A549 (cell line): ENCODE measurements at regions not wholly inside any gene's neighbourhood (a gene's known extent, or its start where the extent isn't known, plus 50 kb on each side); places are given as distances from the start of the nearest gene placed in this dataset.

Experiments
- ATAC-seq, 2 experiments: fragments of 200-7000 bp in 1 of 2; fragments of >200 bp in 1 of 2; cut with Nextera tagmentation in 1 of 2; cut with Tn5 transposase in 1 of 2; 3 replicates each; pipeline versions ENCODE4 v1.8.0 to v1.9.1; 2018 to 2020; ENCODE audit warnings: mild to moderate bottlenecking in 1 of 2, moderate library complexity in 1 of 2
- CTCF ChIA-PET: fragments of 300-600 bp; sonication (Branson Sonifier 250); formaldehyde crosslinking; extraction: SDS; loops from one replicate; lab custom pipeline; 2021; ENCODE audit warnings: antibody characterized with exemption, inconsistent platforms; lab: Yijun Ruan, JAX
- POLR2A ChIA-PET: fragments of 350-600 bp; formaldehyde crosslinking; extraction: SDS; loops from one replicate; lab custom pipeline; 2021; ENCODE audit warnings: antibody characterized with exemption, inconsistent platforms; lab: Yijun Ruan, JAX
- DNase-seq, 2 experiments: peaks; one replicate each; pipeline versions ENCODE4 v3.0.0 to v3.0.0-alpha.2; 2011 to 2016; ENCODE audit warnings: low read depth in 1 of 2, low spot score in 1 of 2
- FAIRE-seq: peaks from 2 replicates; lab custom pipeline; 2011; peaks lifted over from hg19 to GRCh38; lab: Jason Lieb, UNC
- H3K27ac ChIP-seq, 2 experiments: fragments of >200 bp; sonication (Bioruptor Twin); formaldehyde crosslinking; 3 replicates each; pipeline ENCODE4 v1.5.1; 2016 to 2017
- H3K4me1 ChIP-seq: fragments of >200 bp; sonication (Bioruptor Twin); formaldehyde crosslinking; 3 replicates; pipeline ENCODE4 v1.6.1; 2016
- H3K4me2 ChIP-seq: fragments of >200 bp; sonication (Bioruptor Twin); formaldehyde crosslinking; 3 replicates; pipeline ENCODE4 v1.6.1; 2016
- H3K4me3 ChIP-seq: fragments of >200 bp; sonication (Bioruptor Twin); formaldehyde crosslinking; 3 replicates; pipeline ENCODE4 v1.5.1; 2016
- H3K9me3 ChIP-seq: fragments of >200 bp; sonication (Bioruptor Twin); formaldehyde crosslinking; 3 replicates; pipeline ENCODE4 v1.6.1; 2016
- BHLHE40 ChIP-seq: IDR thresholded peaks from 2 replicates; pipeline ENCODE4 v1.6.1; 2012; ENCODE audit warnings: low read depth, low read length, inconsistent platforms
- CBX2 ChIP-seq: fragments of 200-600 bp; sonication (generic); IDR thresholded peaks from 2 replicates; pipeline ENCODE4 v1.6.1; 2016; ENCODE audit warnings: low read depth, mild to moderate bottlenecking, borderline replicate concordance
- FOSB ChIP-seq: fragments of 250-450 bp; sonication (Bioruptor Pico); IDR thresholded peaks from 2 replicates; pipeline ENCODE4 v1.5.0; 2020; ENCODE audit warnings: mild to moderate bottlenecking, moderate library complexity
- HEYL ChIP-seq: fragments of 250-450 bp; sonication (Bioruptor Pico); IDR thresholded peaks from 2 replicates; pipeline ENCODE4 v1.8.0; 2021; ENCODE audit warnings: mild to moderate bottlenecking, moderate library complexity
- HOXA7 ChIP-seq: fragments of 250-450 bp; sonication (Bioruptor Pico); IDR thresholded peaks from 2 replicates; pipeline ENCODE4 v1.5.0; 2020; ENCODE audit warnings: mild to moderate bottlenecking, moderate library complexity
- JUNB ChIP-seq: fragments of >200 bp; sonication (Bioruptor Twin); formaldehyde crosslinking; IDR thresholded peaks from 2 replicates; pipeline ENCODE4 v1.6.1; 2016
- KDM5A ChIP-seq: fragments of 200-600 bp; sonication (generic); IDR thresholded peaks from 2 replicates; pipeline ENCODE4 v1.6.1; 2016; ENCODE audit warnings: antibody characterized with exemption, mild to moderate bottlenecking
- MAZ ChIP-seq: fragments of 150-350 bp; IDR thresholded peaks from 2 replicates; pipeline ENCODE4 v1.6.1; 2014; ENCODE audit warnings: antibody characterized with exemption, low read depth, low read length, borderline replicate concordance
- NPAS2 ChIP-seq: fragments of 250-450 bp; sonication (Bioruptor Pico); IDR thresholded peaks from 2 replicates; pipeline ENCODE4 v1.8.0; 2022; ENCODE audit warnings: mild to moderate bottlenecking, moderate library complexity, borderline replicate concordance
- PBX3 ChIP-seq: IDR thresholded peaks from 2 replicates; pipeline ENCODE4 v1.6.1; 2012
- POLR2AphosphoS2 ChIP-seq: conservative IDR thresholded peaks from 2 replicates; pipeline ENCODE4 v1.6.1; 2012; ENCODE audit warnings: low read length, improper control_type of control experiment, inconsistent platforms
- RARB ChIP-seq: fragments of 250-450 bp; sonication (Bioruptor Pico); IDR thresholded peaks from 2 replicates; pipeline ENCODE4 v1.8.0; 2021; ENCODE audit warnings: mild to moderate bottlenecking, moderate library complexity
- SMC3 ChIP-seq: fragments of >200 bp; sonication (Bioruptor Twin); formaldehyde crosslinking; IDR thresholded peaks from 3 replicates; pipeline ENCODE4 v1.6.1; 2018; ENCODE audit warnings: inconsistent platforms
- SREBF2 ChIP-seq: fragments of 450-650 bp; IDR thresholded peaks from 2 replicates; pipeline ENCODE4 v1.6.1; 2014; ENCODE audit warnings: mild to moderate bottlenecking, moderate library complexity
- TFCP2L1 ChIP-seq: fragments of 250-450 bp; sonication (Bioruptor Pico); IDR thresholded peaks from 2 replicates; pipeline ENCODE4 v1.5.0; 2021; ENCODE audit warnings: mild to moderate bottlenecking
- TP53 ChIP-seq: fragments of 250-450 bp; sonication (Bioruptor Pico); IDR thresholded peaks from 2 replicates; pipeline ENCODE4 v1.5.0; 2021; ENCODE audit warnings: mild to moderate bottlenecking, moderate library complexity
- ZFP36 ChIP-seq: fragments of 450-650 bp; IDR thresholded peaks from 2 replicates; pipeline ENCODE4 v1.6.1; 2014; ENCODE audit warnings: borderline replicate concordance; ENCODE audit not compliant: partially characterized antibody
- WGBS: methylation state at CpG from one replicate; pipeline ENCODE4 v1.1.6; 2017; ENCODE audit errors: missing lambda C conversion rate; 5-methylcytosine and 5-hydroxymethylcytosine counted together
- TF ChIP-seq, protein P1 (sequence below): fragments of 250-450 bp; sonication (Bioruptor Pico); IDR thresholded peaks from 2 replicates; pipeline ENCODE4 v1.5.0; 2020; ENCODE audit warnings: low read depth, mild to moderate bottlenecking, moderate library complexity
- TF ChIP-seq, protein P2 (sequence below): fragments of >200 bp; sonication (Bioruptor Twin); formaldehyde crosslinking; IDR thresholded peaks from 3 replicates; pipeline ENCODE4 v1.6.1; 2016

GRCh38 chr10:36063396-36063795 is 421.3 kb upstream of the FZD8 start:
- DNase-seq: no peak
- ChIA-PET POLR2A (no interaction called here), CTCF (no interaction called here)

DNA sequence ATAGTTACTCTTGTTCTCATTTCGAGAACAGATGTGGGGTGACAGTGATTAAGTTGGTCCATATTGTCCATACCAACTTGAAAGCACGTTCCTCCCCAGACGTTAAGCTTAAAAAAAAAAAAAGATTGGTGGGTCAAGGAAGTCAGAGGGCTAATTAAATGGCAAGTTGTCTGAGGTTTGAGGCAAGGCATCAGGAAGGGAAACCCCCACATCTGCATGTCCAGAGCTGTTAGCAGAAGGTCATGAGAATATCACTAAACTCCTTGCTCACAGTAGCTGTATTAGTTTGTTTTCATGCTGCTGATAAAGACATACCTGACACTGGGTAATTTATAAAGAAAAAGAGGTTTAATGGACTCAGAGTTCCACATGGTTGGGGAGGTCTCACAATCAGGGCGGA is 415.6 kb upstream of the FZD8 start:
- Histone ChIP-seq H3K27ac (no peak overlapping the region), H3K4me2 (no peak overlapping the region), H3K4me1 (no peaks in the 10 kb centered on the region), H3K4me3 (no peak overlapping the region), H3K9me3 (peaks cover 14% of the 10 kb centered on the region; the same call in 1 of the 3 replicates)
- POLR2A ChIA-PET: no interaction called here
- FAIRE-seq (no peak), DNase-seq (no peak), ATAC-seq (no peak)
- WGBS: 24% methylated on average over 4 of the region's 4 CpGs
- TF ChIP-seq MAZ: no peak
- no peak for TF ChIP-seq KDM5A
- TF ChIP-seq TP53 (CRISPR knock-in tag): no peak
- TF ChIP-seq, all 56 proteins: peak for 0
- CTCF ChIA-PET: no interaction called here

More at GRCh38 chr10:36063396-36063795, 421.3 kb upstream of the FZD8 start:
- FAIRE-seq (no peak), ATAC-seq (no peak)
- no peak overlapping the region for H3K4me2 ChIP-seq
- peaks cover 7% of the 10 kb centered on the region; the same call in 1 of the 3 replicates for H3K9me3 ChIP-seq
- no peak for TF ChIP-seq HOXA7 (CRISPR knock-in tag)
- no peak for TF ChIP-seq TFCP2L1 (CRISPR knock-in tag)
- TF ChIP-seq ZFP36: no peak
- TF ChIP-seq SREBF2: no peak
- TF ChIP-seq JUNB: no peak
- TF ChIP-seq BHLHE40: no peak
- TF ChIP-seq, protein P1, sequence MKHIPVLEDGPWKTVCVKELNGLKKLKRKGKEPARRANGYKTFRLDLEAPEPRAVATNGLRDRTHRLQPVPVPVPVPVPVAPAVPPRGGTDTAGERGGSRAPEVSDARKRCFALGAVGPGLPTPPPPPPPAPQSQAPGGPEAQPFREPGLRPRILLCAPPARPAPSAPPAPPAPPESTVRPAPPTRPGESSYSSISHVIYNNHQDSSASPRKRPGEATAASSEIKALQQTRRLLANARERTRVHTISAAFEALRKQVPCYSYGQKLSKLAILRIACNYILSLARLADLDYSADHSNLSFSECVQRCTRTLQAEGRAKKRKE: no peak
- no peak for TF ChIP-seq CBX2
- no peak for TF ChIP-seq NPAS2 (CRISPR knock-in tag)
- TF ChIP-seq HEYL (CRISPR knock-in tag): no peak
- no peak for TF ChIP-seq RARB
- TF ChIP-seq, protein P2, sequence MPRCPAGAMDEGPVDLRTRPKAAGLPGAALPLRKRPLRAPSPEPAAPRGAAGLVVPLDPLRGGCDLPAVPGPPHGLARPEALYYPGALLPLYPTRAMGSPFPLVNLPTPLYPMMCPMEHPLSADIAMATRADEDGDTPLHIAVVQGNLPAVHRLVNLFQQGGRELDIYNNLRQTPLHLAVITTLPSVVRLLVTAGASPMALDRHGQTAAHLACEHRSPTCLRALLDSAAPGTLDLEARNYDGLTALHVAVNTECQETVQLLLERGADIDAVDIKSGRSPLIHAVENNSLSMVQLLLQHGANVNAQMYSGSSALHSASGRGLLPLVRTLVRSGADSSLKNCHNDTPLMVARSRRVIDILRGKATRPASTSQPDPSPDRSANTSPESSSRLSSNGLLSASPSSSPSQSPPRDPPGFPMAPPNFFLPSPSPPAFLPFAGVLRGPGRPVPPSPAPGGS: no peak
- no peak for TF ChIP-seq FOSB (CRISPR knock-in tag)
- H3K4me1 ChIP-seq: no peaks in the 10 kb centered on the region
- H3K27ac ChIP-seq: no peak overlapping the region
- no peak overlapping the region for H3K4me3 ChIP-seq
- 56% methylated on average over 7 of the region's 7 CpGs for WGBS

DNA sequence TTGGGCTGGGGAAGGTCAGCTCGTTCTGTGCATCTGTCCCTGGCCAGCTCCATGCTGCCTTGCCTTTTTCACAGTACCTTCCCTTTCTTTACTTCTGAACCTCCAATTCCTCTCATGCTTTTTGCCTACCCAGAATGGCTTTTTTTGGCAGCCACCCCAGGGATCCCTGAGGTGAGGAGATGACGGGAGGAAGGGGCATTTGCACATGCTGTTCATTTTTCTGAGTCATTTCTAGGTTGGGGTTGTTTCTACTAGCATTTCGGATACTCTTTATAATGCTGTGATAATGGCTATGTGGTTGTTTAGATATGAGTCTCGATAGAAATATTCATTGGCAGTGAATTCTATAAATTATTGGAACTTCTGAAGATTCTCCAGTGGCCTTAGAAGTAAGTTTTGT is 415.1 kb upstream of the FZD8 start:
- POLR2A ChIA-PET: no interaction called here
- no peak for DNase-seq

More for the DNA sequence above, 415.1 kb upstream of the FZD8 start:
- ATAC-seq: no peak
- 29% methylated on average over 4 of the region's 4 CpGs for WGBS
- FAIRE-seq: no peak
- H3K9me3 ChIP-seq: peaks cover 14% of the 10 kb centered on the region; the same call in 1 of the 3 replicates
- H3K4me2 ChIP-seq: no peak overlapping the region
- H3K4me3 ChIP-seq: no peak overlapping the region
- no peak overlapping the region for H3K27ac ChIP-seq
- TF ChIP-seq PBX3 (no peak), FOSB (CRISPR knock-in tag) (no peak), JUNB (no peak), SMC3 (no peak), POLR2AphosphoS2 (no peak)
- TF ChIP-seq, protein P1: no peak
- TF ChIP-seq, all 56 proteins: peak for 0
- CTCF ChIA-PET: no interaction called here
- H3K4me1 ChIP-seq: no peaks in the 10 kb centered on the region
